GM18502 (cell line): ENCODE measurements at regions not wholly inside any gene's neighbourhood (a gene's known extent, or its start where the extent isn't known, plus 50 kb on each side); places are given as distances from the start of the nearest gene placed in this dataset.

Experiments used
- ATAC-seq: cut with Tn5 transposase; IDR thresholded peaks from one replicate; pipeline ENCODE4 v1.9.1; 2021; ENCODE audit warnings: mild to moderate bottlenecking; ENCODE audit not compliant: unreplicated experiment, poor library complexity

GRCh38 chr13:39959497-39960144 is 304.2 kb downstream of the COG6 start:
- ATAC-seq = no peak

- no peak for ATAC-seq
Measured at GRCh38 chr13:39960191-39960590, 304.7 kb downstream of the COG6 start.

GRCh38 chr13:39961036-39961435 is 305.6 kb downstream of the COG6 start:
- no peak for ATAC-seq

GRCh38 chr13:39963612-39964011 is 308.1 kb downstream of the COG6 start:
- no peak for ATAC-seq

DNA sequence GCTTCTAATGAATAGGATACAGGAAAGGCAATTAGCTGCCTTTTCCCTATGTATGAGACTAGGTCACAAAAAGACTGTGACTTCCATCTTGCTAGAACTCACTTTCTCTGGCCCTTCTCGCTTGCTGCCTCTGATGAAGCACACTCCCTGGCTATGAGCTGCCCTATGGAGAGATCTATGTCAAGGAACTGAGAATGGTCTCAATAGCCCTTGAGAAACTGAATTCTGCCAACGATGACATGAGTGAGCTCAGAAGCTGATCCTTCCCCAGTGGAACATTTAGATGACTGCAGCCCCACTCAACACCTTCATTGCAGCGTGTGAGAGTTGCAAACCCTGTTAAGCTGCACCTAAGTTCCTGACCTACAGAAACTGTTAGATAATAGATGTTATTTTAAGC is 309.8 kb downstream of the COG6 start:
- no peak for ATAC-seq

DNA sequence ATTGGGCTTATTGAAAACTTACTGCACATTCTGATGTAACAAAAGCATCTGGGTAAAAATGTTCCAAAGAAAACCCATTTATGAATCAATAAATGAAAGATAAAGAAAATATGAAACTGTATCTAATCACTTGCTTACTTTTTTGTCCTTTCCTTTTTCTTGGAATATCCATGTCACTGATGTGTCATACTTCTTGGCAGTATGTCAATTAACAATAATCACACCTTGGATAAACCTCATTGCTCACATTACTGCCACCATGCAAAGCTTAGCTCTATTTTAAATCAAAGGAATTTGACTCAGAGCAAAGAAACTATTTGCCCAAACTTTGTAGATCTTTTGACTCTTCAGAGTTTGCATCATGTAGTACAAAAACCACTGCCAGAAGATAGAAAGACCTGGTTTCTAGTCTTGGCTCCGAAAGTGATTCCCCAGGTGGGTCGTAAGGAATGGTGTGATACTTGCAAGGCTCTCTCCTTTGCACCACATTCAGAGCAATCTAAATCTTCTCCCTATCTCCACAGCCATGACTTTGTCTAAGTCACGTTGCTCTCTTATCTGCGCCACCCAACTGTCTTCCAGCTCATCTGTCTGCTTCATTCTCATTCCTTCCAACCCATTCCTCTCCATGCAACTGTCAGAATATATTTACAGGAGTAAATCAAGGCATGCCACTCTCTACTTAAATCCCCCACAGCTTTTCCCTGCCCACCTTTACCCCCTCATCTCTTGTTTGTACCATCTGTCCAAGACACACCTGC is 311.9 kb downstream of the COG6 start:
- ATAC-seq = no peak

DNA sequence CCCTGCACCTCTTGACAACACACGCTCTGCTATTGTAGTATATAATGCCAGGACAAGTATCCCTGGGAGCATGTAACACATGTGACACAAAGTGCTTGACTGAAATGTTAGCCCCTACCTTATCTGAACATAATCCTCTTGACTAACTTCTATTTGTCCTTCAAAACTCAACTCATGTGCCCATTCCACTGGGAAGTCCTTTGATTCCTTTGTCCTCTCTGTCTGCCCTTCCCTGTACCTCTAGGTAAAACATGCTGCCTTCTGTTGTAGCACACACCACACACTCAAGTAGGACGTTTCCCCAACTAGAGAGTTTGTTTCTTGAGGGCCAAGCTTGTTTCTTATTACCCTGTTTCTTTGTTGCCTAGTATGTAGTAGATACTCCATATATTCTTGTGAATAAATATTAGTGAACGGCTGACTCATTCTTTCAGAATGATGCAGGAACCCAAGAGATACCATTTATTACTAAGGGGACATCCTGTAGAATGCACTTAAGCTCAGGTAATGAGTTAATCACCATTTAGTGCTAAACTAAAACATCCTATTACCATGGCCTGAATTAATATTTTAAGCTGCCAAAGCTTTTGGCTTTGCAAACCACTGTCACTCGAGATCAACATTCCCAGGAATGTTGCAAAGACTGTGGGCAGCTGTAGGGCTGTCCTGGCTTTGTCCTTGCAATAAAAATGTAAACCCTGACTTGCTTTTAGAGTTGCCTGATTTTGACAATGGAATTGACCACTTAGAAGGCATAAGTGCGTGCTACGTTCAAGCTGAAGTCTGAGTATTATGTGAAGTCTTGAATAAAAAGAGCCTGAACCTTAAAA is 313.4 kb downstream of the COG6 start:
- no peak for ATAC-seq

GRCh38 chr13:39970177-39970846 is 314.9 kb downstream of the COG6 start:
- ATAC-seq = no peak

- no peak for ATAC-seq
Measured at GRCh38 chr13:39971526-39971925, 316.1 kb downstream of the COG6 start.

DNA sequence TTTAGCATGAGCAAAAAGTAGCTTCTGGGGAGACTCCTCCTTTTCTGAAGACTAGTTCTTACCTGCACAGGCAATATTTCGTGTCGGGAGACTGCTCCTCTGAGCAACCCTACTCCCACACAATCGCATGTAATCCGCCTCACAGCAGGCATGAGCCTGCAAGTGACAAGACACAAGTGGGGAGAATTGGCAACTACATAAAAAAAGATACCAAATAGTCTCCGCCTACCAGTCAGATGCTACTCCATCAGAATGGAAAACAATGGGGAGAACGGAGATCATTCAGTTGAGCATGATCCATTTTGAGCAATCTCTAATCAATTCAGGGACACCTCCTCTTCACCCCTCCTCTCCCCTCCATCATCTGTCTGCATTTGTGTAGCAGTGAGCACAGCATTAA is 321.0 kb downstream of the COG6 start:
- no peak for ATAC-seq

GRCh38 chr13:39981056-39981455 is 325.6 kb downstream of the COG6 start:
- ATAC-seq = no peak

- no peak for ATAC-seq
Measured at GRCh38 chr13:39982745-39983144, 327.3 kb downstream of the COG6 start.

GRCh38 chr13:39985071-39985470 is 329.6 kb downstream of the COG6 start:
- no peak for ATAC-seq

- ATAC-seq = no peak
Measured at GRCh38 chr13:39988351-39988750, 332.9 kb downstream of the COG6 start.

GRCh38 chr13:39998166-39998565 is 342.7 kb downstream of the COG6 start:
- no peak for ATAC-seq

DNA sequence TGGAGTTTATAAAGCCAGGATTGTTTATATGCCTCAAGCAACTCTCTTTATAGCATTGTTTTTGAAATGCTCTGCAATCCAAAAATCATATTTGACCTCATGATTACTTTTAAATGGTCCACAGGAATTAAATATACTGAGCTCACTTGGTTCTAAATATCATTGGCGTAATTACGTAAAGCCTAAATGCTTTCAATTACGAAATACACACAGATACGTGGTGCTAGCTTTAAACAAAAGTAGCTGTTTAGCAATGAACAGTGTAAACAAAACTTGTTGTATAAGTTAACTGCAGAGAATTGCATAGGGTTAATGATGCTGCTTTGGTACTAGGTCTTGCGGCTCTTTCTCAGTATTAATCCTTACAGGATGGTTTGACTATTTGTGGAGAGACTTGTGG is 346.6 kb downstream of the COG6 start:
- no peak for ATAC-seq

- ATAC-seq = no peak
Measured at GRCh38 chr13:40013554-40013953, 358.1 kb downstream of the COG6 start.

DNA sequence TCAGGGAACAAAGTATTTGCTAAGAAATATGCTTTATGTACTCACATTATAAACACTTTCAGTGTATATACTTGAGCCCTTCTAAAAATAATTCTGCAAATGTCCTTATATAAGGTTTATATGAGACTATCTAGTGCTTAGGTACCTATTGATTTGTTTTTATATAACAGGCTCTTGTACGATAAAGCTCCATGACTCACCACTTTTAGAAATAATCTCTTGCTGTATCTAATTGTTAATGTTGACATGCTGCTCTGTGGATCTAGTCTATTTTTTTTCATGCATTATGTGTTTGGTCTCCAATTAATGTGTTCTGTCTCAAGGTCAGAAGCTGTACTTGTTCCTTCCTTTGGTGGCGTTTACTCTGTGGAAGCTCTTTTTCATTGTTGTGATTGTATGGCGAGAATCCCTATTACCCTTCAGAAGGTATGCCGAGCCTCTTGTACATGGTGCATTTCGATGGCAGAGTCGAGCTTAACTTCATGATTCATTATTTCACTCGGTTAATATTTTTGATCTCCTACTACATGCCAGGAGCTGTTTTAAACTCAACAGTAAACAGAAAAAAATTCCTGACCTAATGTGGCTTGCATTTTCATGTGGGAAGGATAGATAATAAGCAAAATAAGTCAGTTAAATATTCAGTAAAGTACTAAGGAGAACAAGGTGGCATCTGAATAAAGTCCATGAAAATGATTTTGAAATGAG is 361.6 kb downstream of the COG6 start:
- ATAC-seq = no peak

- ATAC-seq = no peak
Measured at GRCh38 chr13:40017662-40018262, 362.3 kb downstream of the COG6 start.
